Ovary (tissue), 3 donors: ENCODE measurements at regions not wholly inside any gene's neighbourhood (a gene's known extent, or its start where the extent isn't known, plus 50 kb on each side); places are given as distances from the start of the nearest gene placed in this dataset.

Source experiments
- CTCF ChIP-seq, 3 donors: fragments of 450-650 bp in 2 of 3; fragments of 200-600 bp in 1 of 3; IDR thresholded peaks; one replicate each; pipeline versions ENCODE4 v1.5.1 to v1.8.0; 2016 to 2022; ENCODE audit warnings: antibody characterized with exemption in 3 of 3, mild to moderate bottlenecking in 1 of 3
- POLR2A ChIP-seq: fragments of 450-650 bp; IDR thresholded peaks from one replicate; pipeline ENCODE4 v1.6.1; 2017; ENCODE audit warnings: antibody characterized with exemption, mild to moderate bottlenecking, moderate library complexity
- donor health status: DM: no; HTN: no; CAD: no.

GRCh38 chr1:194570476-194570875 lies 1384.1 kb upstream of the B3GALT2 start:
- TF ChIP-seq CTCF (IDR thresholded peaks at IDR 0.05) (no peak), POLR2A (no peak)
